ENCODE measurements at regions not wholly inside any gene's neighbourhood (a gene's known extent, or its start where the extent isn't known, plus 50 kb on each side); places are given as distances from the start of the nearest gene placed in this dataset.

DNA sequence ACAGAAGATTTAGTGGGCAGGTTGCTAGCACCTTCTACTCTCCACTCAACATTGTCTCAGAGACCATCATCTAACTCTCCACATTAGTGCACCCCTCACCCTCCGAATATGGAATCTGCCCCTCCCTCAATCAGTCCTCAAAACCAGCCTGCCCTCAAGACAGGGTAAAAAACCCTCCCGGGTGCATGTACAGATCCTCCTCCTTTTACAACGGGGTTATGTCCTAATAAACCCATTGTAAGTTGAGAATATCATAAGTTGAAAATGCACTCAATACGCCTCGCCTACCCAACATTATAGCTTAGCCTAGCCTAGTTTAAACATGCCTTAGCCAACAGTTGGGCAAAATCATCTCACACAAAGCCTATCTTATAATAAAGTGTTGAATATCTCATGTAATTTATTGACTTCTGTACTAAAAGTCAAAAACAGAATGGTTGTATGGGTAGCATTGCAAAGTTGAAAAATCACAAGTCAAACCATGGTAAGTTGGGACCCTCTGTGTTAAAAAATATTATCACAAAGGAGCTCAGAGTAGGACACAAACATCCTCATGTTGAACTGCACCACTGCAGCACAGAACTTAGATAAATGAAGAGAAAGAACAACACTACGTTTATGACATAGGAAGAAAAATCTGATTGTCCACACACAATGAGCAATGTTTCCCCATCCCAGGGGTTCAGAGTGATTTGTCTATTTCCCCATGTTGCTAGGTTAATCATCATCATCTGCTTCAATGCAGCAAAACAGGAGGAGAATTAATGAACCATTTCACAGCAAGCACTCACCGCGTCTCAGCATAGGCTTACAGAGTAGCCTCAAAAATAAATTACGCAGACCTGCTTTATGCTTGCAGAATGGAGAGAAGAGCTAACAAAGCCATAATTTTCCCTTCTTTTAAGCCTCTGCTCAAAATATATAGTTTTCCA is 184.1 kb upstream of the ARL4C start:
- no peak for DNase-seq (ENCODE audit: extremely low read depth, low read depth, low spot score)

- peak; percentile 81 for DNase-seq (ENCODE audit: extremely low read depth, low read depth, low spot score)
Measured at GRCh38 chr2:234679741-234680687, 183.1 kb upstream of the ARL4C start.

- no peak for DNase-seq (ENCODE audit: extremely low read depth, low read depth, low spot score)
Measured at GRCh38 chr2:234679301-234679740, 182.4 kb upstream of the ARL4C start.

GRCh38 chr2:234678711-234679110 is 181.8 kb upstream of the ARL4C start:
- no peak for DNase-seq (ENCODE audit: extremely low read depth, low read depth, low spot score)

DNA sequence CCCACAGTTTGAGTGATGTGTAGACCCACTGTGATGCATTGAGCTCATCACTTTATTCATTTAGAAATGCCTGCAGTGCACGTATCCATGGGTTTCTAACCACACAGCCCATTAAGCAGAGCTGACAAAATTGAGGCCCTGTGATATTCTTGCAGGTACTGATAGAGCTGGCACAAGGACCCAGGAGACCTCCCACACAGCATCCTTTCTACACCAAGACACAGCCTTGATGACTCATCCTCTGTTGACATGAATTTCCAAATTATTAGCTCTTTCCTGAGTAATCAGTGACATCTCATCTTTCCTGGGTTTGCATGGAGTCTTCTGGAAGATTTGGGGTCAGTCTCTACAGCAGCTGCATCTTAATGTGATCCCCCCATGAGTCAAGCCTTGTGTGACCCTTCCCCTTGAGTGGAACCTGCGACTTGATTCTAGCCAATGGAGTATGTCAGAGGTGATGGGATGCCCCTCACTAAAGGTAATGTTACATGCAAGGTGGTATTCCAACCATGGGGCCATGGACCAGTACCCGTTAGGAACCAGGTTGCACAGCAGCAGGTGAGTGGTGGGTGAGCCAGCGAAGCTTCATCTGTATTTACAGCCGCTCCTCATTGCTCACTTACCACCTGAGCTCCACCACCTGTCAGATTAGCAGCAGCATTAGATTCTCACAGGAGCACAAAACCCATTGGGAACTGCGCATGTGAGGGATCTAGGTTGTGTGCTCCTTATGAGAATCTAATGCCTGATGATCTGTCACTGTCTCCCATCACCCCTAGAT is 181.1 kb upstream of the ARL4C start:
- no peak for DNase-seq (ENCODE audit: extremely low read depth, low read depth, low spot score)

DNA sequence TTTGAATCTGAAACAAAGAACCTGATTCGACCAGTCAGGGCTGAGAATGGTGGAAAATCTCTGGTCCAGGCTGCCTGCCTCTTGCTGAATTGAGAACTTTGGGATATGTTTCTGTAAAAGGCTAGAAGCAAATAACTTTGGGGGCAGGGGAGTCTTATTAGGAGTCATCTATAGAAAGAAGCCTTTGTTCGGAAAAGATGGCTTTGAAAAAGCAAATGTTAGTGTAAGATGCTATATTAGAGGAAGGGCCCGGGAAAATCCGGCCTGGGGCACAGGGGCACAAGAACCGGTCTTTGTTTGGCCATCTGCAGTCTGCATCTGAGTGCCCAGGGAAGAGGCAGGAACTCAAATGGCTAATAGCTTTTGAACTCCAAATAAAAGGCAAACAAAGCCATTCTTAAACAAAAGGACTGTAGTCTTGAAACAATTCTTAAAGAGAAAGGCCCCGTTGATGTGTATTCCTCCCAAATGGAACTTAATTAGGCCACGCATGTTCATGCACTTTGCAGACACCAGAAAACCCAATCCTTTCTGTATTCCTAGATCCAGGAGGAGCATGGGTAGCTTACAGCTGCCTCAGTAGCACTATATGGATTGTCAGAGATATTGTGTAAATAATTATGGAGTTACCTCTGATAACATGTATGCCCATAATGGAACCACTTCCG is 180.0 kb upstream of the ARL4C start:
- no peak for DNase-seq (ENCODE audit: extremely low read depth, low read depth, low spot score)

DNA sequence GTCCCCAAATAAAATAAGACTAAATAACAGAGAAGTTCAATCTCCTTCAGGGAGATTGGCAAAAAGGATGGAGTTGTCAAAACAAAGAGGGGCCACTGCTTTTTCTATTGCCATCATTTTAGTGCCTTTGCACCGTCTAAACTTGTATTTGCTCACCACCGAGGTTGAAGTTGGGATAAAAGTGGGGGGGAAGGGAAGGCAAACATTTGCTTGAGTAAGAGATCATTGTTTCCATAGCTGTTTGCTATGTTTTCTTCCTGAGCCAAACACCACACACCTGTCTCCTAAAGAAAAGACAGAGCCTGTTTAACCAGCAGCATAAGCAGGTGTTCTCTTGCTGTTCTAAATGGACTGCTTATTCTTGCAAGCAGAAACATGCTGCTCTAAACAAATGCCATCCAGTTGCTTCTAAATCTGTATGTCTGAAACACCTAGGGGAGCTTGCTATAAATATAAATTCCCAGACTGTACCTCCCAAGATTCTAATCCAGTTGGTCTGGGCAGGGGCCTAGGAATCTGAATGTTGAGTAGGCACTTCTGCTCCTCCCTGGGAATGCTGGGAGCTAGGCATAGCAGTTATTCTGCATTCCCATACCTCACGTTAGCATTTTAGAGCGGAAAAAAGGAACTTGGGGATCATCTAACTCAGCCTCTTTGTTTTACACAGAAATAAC is 179.4 kb upstream of the ARL4C start:
- DNase-seq (ENCODE audit: extremely low read depth, low read depth, low spot score): no peak

GRCh38 chr2:234674781-234675201 is 177.9 kb upstream of the ARL4C start:
- no peak for DNase-seq (ENCODE audit: extremely low read depth, low read depth, low spot score)

GRCh38 chr2:234673961-234674759 is 177.3 kb upstream of the ARL4C start:
- DNase-seq (ENCODE audit: extremely low read depth, low read depth, low spot score): no peak

DNA sequence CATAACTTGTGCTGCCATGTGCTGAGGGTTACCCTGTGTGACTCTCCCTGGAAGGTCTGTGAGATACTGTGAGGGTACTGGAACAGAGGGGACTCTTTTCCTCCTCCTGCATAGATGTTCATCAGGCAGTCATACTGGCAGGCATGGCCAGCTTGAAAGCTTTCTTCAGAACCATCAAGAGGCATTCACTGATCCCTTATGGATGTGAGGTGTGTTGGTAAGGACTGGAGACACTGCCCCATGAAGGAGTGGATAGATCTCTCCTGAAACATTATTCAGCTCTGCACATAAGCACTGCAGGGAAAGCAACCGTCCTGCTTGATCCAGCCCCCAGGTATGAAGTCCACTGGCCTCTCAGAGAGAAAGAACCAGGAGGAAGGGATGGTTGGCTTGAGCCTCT is 176.6 kb upstream of the ARL4C start:
- DNase-seq (ENCODE audit: extremely low read depth, low read depth, low spot score): no peak

- no peak for DNase-seq (ENCODE audit: extremely low read depth, low read depth, low spot score)
Measured at GRCh38 chr2:234672498-234673150, 175.7 kb upstream of the ARL4C start.

DNA sequence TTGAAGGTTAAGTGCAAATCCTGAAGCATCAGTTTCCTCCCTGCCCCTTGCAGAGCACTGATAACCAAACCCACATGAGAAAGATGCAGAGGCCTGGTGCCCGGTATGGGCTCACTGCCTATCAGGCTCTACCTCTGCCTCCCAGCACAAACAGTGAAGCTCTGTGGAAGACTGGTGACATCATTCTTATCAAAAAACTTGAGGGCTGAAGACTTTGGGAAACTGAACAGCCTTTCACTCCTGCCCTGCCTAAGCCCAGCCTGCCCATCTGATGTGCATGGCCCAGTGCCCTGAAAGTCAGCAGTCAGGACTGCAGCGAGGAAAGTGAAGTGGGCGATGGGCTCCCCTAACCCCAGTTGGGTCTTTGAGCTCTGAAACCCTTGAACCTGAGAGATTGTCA is 174.8 kb upstream of the ARL4C start:
- no peak for DNase-seq (ENCODE audit: extremely low read depth, low read depth, low spot score)

- DNase-seq (ENCODE audit: extremely low read depth, low read depth, low spot score): no peak
Measured at GRCh38 chr2:234671231-234671630, 174.3 kb upstream of the ARL4C start.

DNA sequence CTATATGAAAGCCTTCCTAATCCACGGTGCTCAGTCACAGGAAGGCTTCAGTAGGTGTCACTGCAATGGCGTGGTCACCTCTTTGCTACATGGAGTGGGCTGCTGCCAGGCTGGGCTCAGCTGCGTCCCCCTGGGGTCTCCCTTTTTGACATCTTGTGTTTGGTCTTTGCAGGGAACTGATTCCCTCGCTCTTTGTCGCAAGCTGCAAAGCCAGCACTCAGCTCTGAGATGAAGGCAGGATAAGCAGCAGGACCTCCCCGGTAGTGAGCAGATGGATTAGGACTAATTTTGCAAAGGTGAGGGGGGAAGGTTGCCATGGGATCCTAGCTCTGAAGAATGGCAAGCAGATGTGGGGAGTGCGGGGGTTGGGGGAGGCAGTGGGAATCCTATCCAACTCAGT is 173.9 kb upstream of the ARL4C start:
- no peak for DNase-seq (ENCODE audit: extremely low read depth, low read depth, low spot score)

- no peak for DNase-seq (ENCODE audit: extremely low read depth, low read depth, low spot score)
Measured at GRCh38 chr2:234670052-234670451, 173.2 kb upstream of the ARL4C start.

- DNase-seq (ENCODE audit: extremely low read depth, low read depth, low spot score): no peak
Measured at GRCh38 chr2:234669621-234670020, 172.7 kb upstream of the ARL4C start.

GRCh38 chr2:234669001-234669400 is 172.1 kb upstream of the ARL4C start:
- no peak for DNase-seq (ENCODE audit: extremely low read depth, low read depth, low spot score)

DNA sequence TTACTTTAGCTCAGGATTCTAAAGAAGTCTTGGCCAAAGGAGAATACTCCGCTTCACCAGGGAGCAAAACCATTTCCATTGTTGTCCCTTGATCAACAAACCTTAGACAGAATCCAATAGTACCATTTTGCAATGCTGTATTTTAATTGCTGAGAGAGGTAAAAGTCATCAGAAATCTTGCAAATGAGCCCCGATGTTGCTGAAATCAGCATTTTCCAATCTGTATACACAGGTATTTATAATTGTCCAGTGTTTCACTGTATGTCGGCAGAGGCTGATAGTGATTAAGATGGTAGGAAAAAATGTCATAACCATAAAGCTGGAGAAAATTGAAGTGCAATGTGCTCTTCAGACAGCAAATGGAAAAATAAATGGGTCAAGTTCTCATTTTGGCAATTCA is 170.0 kb upstream of the ARL4C start:
- DNase-seq (ENCODE audit: extremely low read depth, low read depth, low spot score): no peak

All from glomerular endothelial cell (primary cell).